ENCODE measurements at regions not wholly inside any gene's neighbourhood (a gene's known extent, or its start where the extent isn't known, plus 50 kb on each side); places are given as distances from the start of the nearest gene placed in this dataset.

DNA sequence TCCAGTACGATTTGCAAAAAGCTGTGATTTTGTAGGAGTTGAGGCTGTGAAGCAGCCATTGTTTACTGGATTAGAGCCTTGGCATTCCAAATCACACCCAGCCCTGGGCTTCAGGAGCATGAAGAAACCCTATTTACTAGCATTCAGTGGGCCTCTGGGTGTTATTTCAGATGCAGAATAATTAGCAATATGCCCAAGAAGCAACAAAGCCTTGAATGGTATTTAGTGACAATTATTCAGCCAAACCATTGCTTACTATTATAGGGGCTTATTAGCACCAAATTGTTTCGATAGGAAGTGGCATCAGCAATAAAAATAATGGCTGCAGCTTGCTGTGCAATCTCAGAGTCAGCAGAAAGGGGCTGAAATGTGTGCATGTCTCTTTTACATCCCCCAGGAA is 166.6 kb upstream of the SHISA6 start:
- ChIA-PET CTCF (no interaction called here), POLR2A (no interaction called here)
- no peak for TF ChIP-seq LEF1 (IDR thresholded peaks at IDR 0.05; ENCODE audit: borderline replicate concordance)
- no peak for DNase-seq (ENCODE audit: extremely low spot score)

DNA sequence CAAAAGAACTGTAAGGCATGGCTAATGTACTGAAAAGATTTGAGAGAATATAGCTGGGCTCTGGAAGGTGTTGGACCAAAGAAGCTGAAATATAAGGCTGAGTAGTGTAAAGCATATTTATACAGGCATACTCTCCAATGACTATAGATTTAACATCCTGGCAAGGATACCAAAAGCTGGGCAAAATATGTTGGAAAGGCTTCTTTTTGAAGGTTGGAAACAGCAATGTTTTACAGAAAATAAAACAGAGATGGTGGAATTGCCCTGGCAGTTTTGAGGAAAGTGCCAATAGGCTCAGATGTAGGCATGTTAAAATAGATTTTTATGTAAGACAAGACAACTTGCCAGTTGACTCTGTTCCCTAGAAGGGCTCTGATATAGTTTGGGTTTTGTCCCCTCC is 184.1 kb upstream of the SHISA6 start:
- CTCF ChIA-PET = no interaction called here
- TF ChIP-seq FOXM1 (IDR thresholded peaks at IDR 0.05; ENCODE audit: borderline replicate concordance) (no peak), CTBP1 (IDR thresholded peaks at IDR 0.05; ENCODE audit: borderline replicate concordance) (no peak), TARDBP (IDR thresholded peaks at IDR 0.05) (no peak), BHLHE40 (IDR thresholded peaks at IDR 0.05; ENCODE audit: borderline replicate concordance) (no peak), L3MBTL2 (conservative IDR thresholded peaks at IDR 0.05) (no peak), HDGF (IDR thresholded peaks at IDR 0.05; ENCODE audit: borderline replicate concordance) (no peak), SUZ12 (IDR thresholded peaks at IDR 0.05) (no peak)
- TF ChIP-seq, protein P1, sequence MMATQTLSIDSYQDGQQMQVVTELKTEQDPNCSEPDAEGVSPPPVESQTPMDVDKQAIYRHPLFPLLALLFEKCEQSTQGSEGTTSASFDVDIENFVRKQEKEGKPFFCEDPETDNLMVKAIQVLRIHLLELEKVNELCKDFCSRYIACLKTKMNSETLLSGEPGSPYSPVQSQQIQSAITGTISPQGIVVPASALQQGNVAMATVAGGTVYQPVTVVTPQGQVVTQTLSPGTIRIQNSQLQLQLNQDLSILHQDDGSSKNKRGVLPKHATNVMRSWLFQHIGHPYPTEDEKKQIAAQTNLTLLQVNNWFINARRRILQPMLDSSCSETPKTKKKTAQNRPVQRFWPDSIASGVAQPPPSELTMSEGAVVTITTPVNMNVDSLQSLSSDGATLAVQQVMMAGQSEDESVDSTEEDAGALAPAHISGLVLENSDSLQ (IDR thresholded peaks at IDR 0.05) = no peak
- no peak for DNase-seq (ENCODE audit: extremely low spot score)
- POLR2A ChIA-PET = no interaction called here

DNA sequence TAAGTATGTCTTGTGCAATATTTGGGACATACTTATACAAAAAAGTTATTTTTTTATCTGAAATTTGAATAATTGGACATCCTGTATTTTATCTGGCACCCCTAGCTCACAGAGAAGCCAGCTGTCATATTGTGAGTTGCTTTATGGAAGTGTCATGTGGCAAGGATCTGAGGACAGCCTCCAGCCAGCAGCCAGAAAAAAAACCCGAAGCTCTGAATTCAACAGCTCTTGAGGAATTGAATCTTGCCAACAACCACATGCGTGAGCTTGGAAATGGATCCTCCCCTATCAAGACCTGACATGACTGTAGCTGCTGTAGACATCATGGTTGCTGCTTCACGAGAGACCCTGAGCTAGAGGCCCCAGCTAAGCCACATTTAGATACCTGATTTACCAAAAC is 187.2 kb upstream of the SHISA6 start:
- CTCF ChIA-PET = no interaction called here
- POLR2A ChIA-PET = no interaction called here
- no peak for DNase-seq (ENCODE audit: extremely low spot score)
- TF ChIP-seq SP1 (IDR thresholded peaks at IDR 0.05) = no peak
- no peak for TF ChIP-seq FOXK2 (IDR thresholded peaks at IDR 0.05)
- TF ChIP-seq, protein P1 (IDR thresholded peaks at IDR 0.05) = no peak
- no peak for TF ChIP-seq SUZ12 (IDR thresholded peaks at IDR 0.05)
- TF ChIP-seq LEF1 (IDR thresholded peaks at IDR 0.05; ENCODE audit: borderline replicate concordance) = no peak
- TF ChIP-seq L3MBTL2 (conservative IDR thresholded peaks at IDR 0.05) = no peak
- no peak for TF ChIP-seq FOXA1 (IDR thresholded peaks at IDR 0.05)
- TF ChIP-seq FOXM1 (IDR thresholded peaks at IDR 0.05; ENCODE audit: borderline replicate concordance) = no peak
- no peak for TF ChIP-seq HDGF (IDR thresholded peaks at IDR 0.05; ENCODE audit: borderline replicate concordance)
- no peak for TF ChIP-seq TARDBP (IDR thresholded peaks at IDR 0.05)
- TF ChIP-seq NFRKB (IDR thresholded peaks at IDR 0.05) = no peak
- no peak for TF ChIP-seq ZNF384 (IDR thresholded peaks at IDR 0.05)
- TF ChIP-seq CTBP1 (IDR thresholded peaks at IDR 0.05; ENCODE audit: borderline replicate concordance) = no peak

DNA sequence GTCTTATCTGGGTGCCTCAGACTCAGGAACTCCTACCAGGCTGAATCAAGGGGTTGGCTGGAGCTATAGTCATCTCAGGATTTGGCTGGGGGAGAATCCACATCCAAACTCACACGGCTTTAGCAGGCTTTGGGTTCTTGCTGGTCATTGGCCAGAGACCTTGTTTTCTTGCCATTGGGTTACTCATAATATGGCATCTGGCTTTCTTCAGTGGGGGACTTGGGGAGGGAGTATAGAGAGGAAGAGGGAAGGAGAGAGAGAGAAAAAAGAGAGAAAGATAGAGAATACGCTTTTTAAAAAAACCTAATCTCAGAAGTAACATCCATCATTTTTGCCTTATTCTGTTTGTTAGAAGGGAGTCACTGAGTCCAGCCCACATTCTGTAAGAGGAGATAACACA is 191.5 kb upstream of the SHISA6 start:
- no peak for DNase-seq (ENCODE audit: extremely low spot score)
- ChIA-PET CTCF (no interaction called here), POLR2A (no interaction called here)
- TF ChIP-seq FOXK2 (IDR thresholded peaks at IDR 0.05) (no peak), ARNT (IDR thresholded peaks at IDR 0.05) (no peak), ELF4 (IDR thresholded peaks at IDR 0.05) (no peak), FOXM1 (IDR thresholded peaks at IDR 0.05; ENCODE audit: borderline replicate concordance) (no peak), BHLHE40 (IDR thresholded peaks at IDR 0.05; ENCODE audit: borderline replicate concordance) (no peak), L3MBTL2 (conservative IDR thresholded peaks at IDR 0.05) (no peak), SUZ12 (IDR thresholded peaks at IDR 0.05) (no peak), NFRKB (IDR thresholded peaks at IDR 0.05) (no peak), ZNF384 (IDR thresholded peaks at IDR 0.05) (no peak), SP1 (IDR thresholded peaks at IDR 0.05) (no peak), TARDBP (IDR thresholded peaks at IDR 0.05) (no peak), CTBP1 (IDR thresholded peaks at IDR 0.05; ENCODE audit: borderline replicate concordance) (no peak), HDGF (IDR thresholded peaks at IDR 0.05; ENCODE audit: borderline replicate concordance) (no peak), LEF1 (IDR thresholded peaks at IDR 0.05; ENCODE audit: borderline replicate concordance) (no peak), FOXA1 (IDR thresholded peaks at IDR 0.05) (no peak)
- TF ChIP-seq, protein P1 (IDR thresholded peaks at IDR 0.05) = no peak

DNA sequence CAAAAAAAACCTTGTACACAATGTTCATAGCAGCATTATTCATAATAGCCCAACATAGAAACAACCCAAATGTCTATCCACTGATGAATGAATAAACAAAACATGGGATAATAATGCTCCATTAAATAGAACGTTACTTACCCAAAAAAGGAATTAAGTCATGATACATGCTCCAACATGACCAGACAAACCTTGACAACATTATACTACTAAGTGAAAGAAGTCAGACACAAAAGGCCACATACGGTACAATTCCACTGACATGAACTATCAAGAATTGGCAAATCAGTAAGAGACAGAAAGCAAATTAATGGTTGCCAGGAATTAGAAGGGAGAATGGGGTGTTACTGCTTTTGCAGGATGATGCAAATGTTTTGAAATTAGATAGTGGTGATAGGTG is 193.8 kb upstream of the SHISA6 start:
- no peak for DNase-seq (ENCODE audit: extremely low spot score)
- POLR2A ChIA-PET = no interaction called here
- no peak for TF ChIP-seq FOXA1 (IDR thresholded peaks at IDR 0.05)
- no peak for TF ChIP-seq ZNF384 (IDR thresholded peaks at IDR 0.05)
- no peak for TF ChIP-seq ELF4 (IDR thresholded peaks at IDR 0.05)
- TF ChIP-seq HDGF (IDR thresholded peaks at IDR 0.05; ENCODE audit: borderline replicate concordance) = no peak
- TF ChIP-seq TARDBP (IDR thresholded peaks at IDR 0.05) = no peak
- TF ChIP-seq L3MBTL2 (conservative IDR thresholded peaks at IDR 0.05) = no peak
- no peak for TF ChIP-seq SP1 (IDR thresholded peaks at IDR 0.05)
- TF ChIP-seq, protein P1 (IDR thresholded peaks at IDR 0.05) = no peak
- TF ChIP-seq SUZ12 (IDR thresholded peaks at IDR 0.05) = no peak
- no peak for TF ChIP-seq CTBP1 (IDR thresholded peaks at IDR 0.05; ENCODE audit: borderline replicate concordance)
- TF ChIP-seq BHLHE40 (IDR thresholded peaks at IDR 0.05; ENCODE audit: borderline replicate concordance) = no peak
- TF ChIP-seq FOXK2 (IDR thresholded peaks at IDR 0.05) = no peak
- CTCF ChIA-PET = no interaction called here

DNA sequence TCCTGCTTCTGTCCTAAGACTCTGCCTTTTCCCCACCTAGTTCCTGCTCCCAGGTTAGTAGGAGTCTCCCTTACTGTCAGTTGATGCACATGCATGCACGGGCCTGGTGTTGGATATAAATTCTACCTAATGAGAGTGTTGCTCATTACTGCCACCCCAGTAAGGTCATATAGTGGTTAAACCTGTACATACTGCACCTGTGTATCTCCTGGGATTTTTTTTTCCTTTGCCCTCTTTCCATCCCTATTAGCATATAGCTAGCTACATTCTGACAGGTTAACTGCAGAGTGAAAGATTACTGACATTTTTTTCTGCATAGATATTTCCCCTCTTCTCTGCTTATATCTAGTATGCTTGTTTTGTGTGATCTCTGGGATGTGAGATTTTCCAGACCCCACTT is 201.5 kb upstream of the PIRT start:
- ChIA-PET POLR2A (no interaction called here), CTCF (no interaction called here)
- TF ChIP-seq ZNF384 (IDR thresholded peaks at IDR 0.05) = no peak
- no peak for TF ChIP-seq FOXK2 (IDR thresholded peaks at IDR 0.05)
- TF ChIP-seq CTBP1 (IDR thresholded peaks at IDR 0.05; ENCODE audit: borderline replicate concordance) = no peak
- no peak for TF ChIP-seq LEF1 (IDR thresholded peaks at IDR 0.05; ENCODE audit: borderline replicate concordance)
- no peak for TF ChIP-seq FOXA1 (IDR thresholded peaks at IDR 0.05)
- TF ChIP-seq NFRKB (IDR thresholded peaks at IDR 0.05) = no peak
- no peak for DNase-seq (ENCODE audit: extremely low spot score)
